GM13977 (cell line): ENCODE measurements at regions not wholly inside any gene's neighbourhood (a gene's known extent, or its start where the extent isn't known, plus 50 kb on each side); places are given as distances from the start of the nearest gene placed in this dataset.

Experiments
- DNase-seq: peaks from one replicate; pipeline ENCODE4 v3.0.0; 2012; ENCODE audit warnings: low spot score
- in situ Hi-C: fragments of 300-500 bp; cut with MboI; formaldehyde crosslinking; loops from one replicate; pipeline ENCODE4 v1.12.0; 2022; ENCODE audit warnings: low sequenced_read_pairs, low pct_unique_long_range_greater_than_20kb, mixed read lengths, inconsistent platforms; ENCODE audit not compliant: unreplicated experiment
- TF ChIP-seq, protein P1 (sequence below): IDR thresholded peaks from 2 replicates; pipeline ENCODE4 v1.5.1; 2012; ENCODE audit warnings: mild to moderate bottlenecking, control low read depth; ENCODE audit not compliant: insufficient read depth; ENCODE audit errors: extremely low read depth, missing control alignments

DNA sequence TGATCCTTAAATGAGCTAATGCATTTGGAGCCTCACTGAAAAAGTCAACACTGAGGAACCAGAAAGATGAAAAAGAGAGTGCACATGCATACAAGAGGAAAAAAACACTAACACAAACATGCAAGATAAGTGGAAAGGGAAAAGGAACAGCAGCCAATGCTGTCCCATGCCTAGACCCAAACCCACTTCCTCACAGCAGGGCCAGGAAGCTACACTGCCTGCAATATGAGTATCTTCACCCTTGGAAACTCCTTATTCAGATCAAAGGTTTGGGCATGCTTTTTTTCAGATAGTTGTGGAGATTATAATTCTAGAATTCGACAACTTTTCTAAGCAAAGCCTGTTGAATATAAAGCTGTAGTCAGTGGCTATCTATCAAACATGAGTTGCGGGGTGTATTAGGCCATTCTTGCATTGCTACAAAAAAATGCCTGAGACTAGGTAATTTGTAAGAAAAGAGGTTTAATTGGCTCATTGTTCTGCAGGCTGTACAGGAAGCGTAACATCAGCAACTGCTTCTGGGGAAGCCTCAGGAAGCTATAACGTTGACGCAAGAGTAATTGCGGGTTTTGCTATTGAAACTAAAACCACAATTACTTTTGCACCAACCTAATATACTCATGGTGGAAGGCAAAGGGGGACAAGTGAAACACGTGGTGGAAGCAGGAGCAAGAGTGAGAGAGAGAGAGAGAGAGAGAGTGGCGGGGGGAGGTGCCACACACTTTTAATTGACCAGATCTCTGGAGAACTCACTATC lies 138.2 kb downstream of the MBD2 start:
- TF ChIP-seq, protein P1, sequence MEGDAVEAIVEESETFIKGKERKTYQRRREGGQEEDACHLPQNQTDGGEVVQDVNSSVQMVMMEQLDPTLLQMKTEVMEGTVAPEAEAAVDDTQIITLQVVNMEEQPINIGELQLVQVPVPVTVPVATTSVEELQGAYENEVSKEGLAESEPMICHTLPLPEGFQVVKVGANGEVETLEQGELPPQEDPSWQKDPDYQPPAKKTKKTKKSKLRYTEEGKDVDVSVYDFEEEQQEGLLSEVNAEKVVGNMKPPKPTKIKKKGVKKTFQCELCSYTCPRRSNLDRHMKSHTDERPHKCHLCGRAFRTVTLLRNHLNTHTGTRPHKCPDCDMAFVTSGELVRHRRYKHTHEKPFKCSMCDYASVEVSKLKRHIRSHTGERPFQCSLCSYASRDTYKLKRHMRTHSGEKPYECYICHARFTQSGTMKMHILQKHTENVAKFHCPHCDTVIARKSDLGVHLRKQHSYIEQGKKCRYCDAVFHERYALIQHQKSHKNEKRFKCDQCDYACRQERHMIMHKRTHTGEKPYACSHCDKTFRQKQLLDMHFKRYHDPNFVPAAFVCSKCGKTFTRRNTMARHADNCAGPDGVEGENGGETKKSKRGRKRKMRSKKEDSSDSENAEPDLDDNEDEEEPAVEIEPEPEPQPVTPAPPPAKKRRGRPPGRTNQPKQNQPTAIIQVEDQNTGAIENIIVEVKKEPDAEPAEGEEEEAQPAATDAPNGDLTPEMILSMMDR, result no peak
- no peak for DNase-seq
- in situ Hi-C loops, result no loop called here

- DNase-seq, result no peak
- in situ Hi-C loops, result no loop called here
These were observed 143.6 kb downstream of the MBD2 start for GRCh38 chr18:54080858-54081257.

GRCh38 chr18:54076166-54076565 lies 148.3 kb downstream of the MBD2 start:
- in situ Hi-C loops, result no loop called here
- no peak for DNase-seq
- TF ChIP-seq, protein P1, result no peak

More at GRCh38 chr18:54080858-54081257, 143.6 kb downstream of the MBD2 start:
- TF ChIP-seq, protein P1, result no peak

- DNase-seq, result no peak
- TF ChIP-seq, protein P1, result no peak
- in situ Hi-C loops, result no loop called here
These were observed 148.8 kb downstream of the MBD2 start for GRCh38 chr18:54075689-54076088.

DNA sequence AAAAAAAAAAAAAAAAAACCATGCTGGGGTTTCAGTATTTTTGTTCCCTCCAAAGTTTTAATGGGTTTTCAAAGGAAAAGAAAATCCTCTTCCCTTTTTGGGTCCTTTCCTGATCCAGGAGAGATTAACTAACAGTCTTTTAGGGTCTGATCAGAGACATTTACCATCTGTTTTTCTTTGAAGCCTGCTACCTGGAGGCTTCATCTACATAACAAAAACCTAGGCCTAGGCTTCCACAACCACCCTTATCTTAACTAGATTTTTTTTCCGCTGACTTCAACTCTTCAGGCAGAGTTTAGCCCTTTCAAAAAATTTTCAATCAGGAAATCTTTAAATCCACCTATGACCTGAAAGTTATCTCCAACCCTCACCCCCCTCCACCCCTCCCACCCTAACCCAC lies 154.7 kb downstream of the MBD2 start:
- in situ Hi-C loops, result no loop called here
- TF ChIP-seq, protein P1, result no peak

GRCh38 chr18:54060343-54061005 lies 164.0 kb downstream of the MBD2 start:
- TF ChIP-seq, protein P1, result no peak
- no peak for DNase-seq
- in situ Hi-C loops, result no loop called here

More for the DNA sequence above, 154.7 kb downstream of the MBD2 start:
- no peak for DNase-seq
